Peyer's patch (tissue), 4 donors: ENCODE measurements at regions not wholly inside any gene's neighbourhood (a gene's known extent, or its start where the extent isn't known, plus 50 kb on each side); places are given as distances from the start of the nearest gene placed in this dataset.

ENCODE experiments used
- CTCF ChIP-seq, 6 experiments: fragments of 450-650 bp in 4 of 6; fragments of 200-600 bp in 2 of 6; sonication (generic) in 1 of 6; IDR thresholded peaks; one replicate each; pipeline ENCODE4 v1.5.1; 2017 to 2019; ENCODE audit warnings: antibody characterized with exemption in 6 of 6, mild to moderate bottlenecking in 3 of 6, moderate library complexity in 1 of 6
- POLR2A ChIP-seq, 2 donors: fragments of 450-650 bp; IDR thresholded peaks; one replicate each; pipeline ENCODE4 v1.5.1; 2017; ENCODE audit warnings: antibody characterized with exemption in 2 of 2, mild to moderate bottlenecking in 2 of 2, moderate library complexity in 2 of 2

GRCh38 chr9:23615569-23615968 lies 210.5 kb downstream of the ELAVL2 start:
- TF ChIP-seq POLR2A (IDR thresholded peaks at IDR 0.05) (no peak), CTCF (IDR thresholded peaks at IDR 0.05) (no peak)
